ENCODE measurements at regions not wholly inside any gene's neighbourhood (a gene's known extent, or its start where the extent isn't known, plus 50 kb on each side); places are given as distances from the start of the nearest gene placed in this dataset.
"Not testable (repeated sequence)": the region's sequence is repeated elsewhere in the genome, so short reads cannot be mapped to it uniquely, and the experiment has no call there.

DNA sequence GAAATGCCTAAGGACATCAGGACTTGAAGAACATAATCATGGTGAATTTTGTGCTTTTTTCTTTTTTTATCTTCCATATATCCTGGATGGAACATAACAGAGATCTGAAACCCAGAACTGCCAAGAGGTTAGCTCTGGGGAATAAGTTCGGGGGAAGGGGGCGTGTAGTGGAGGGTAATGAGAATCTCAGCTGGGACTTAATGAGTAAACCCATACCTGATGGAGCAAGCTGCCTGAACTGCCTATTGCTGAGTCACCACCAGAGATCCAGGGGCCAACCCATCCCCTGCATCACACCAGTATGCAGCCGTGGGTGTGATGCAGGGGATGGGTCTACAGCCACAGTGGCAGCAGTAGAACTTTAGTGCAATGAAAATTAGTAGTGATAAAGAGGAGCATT is 267.1 kb downstream of the ZFY start:
- H3K9me3 Mint-ChIP-seq; H3K27ac Mint-ChIP-seq; ATAC-seq (replicated peaks); H3K36me3 Mint-ChIP-seq (ENCODE audit: insufficient read depth); H3K4me1 Mint-ChIP-seq (ENCODE audit: low read depth in 2 of 2); H3K4me3 Mint-ChIP-seq; DNase-seq; H3K27me3 Mint-ChIP-seq: not testable (repeated sequence)

DNA sequence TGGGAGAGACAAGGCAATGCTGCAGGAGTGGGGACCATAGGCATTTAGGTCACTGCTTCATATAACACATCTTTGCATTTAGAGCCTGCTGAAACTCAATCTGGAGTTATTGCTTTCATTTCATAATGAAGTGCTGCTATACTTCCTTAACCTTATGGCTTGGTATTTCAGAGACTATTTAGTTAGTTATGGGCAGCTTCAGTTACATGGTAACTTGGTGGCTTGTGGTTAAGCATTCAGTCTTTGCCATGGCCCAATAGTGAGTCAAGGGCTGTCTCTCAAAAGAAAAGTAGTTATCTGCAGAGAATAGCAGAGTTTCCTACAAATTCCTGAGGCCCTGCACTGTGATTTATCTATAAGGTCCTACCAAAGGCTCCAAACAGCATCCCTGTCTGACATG is 271.6 kb downstream of the ZFY start:
- not testable (repeated sequence) for H3K4me1 Mint-ChIP-seq (ENCODE audit: low read depth in 2 of 2); H3K9me3 Mint-ChIP-seq; H3K36me3 Mint-ChIP-seq (ENCODE audit: insufficient read depth); DNase-seq; H3K27me3 Mint-ChIP-seq; H3K4me3 Mint-ChIP-seq; ATAC-seq (replicated peaks); H3K27ac Mint-ChIP-seq

DNA sequence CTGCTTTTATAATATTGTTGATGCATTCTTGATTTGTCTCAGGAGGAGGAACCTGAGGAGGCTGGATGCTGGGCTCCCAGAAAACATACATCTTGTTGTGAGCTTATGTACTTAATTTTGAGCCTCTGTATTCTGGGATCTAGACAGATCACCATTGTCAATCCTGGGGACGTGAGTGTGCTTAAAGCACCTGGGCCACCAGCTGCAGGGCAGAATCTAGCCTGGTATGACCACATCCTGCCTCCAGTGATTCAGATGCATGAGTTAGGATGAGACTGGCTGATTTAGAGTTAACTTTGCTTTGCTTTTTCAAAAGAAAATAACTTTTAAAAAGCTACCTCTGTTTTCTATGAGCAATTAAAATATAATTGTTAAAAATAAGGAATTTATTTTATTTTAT is 278.0 kb downstream of the ZFY start:
- H3K27ac Mint-ChIP-seq; H3K27me3 Mint-ChIP-seq; H3K9me3 Mint-ChIP-seq; DNase-seq; H3K36me3 Mint-ChIP-seq (ENCODE audit: insufficient read depth); ATAC-seq (replicated peaks); H3K4me1 Mint-ChIP-seq (ENCODE audit: low read depth in 2 of 2); H3K4me3 Mint-ChIP-seq: not testable (repeated sequence)

DNA sequence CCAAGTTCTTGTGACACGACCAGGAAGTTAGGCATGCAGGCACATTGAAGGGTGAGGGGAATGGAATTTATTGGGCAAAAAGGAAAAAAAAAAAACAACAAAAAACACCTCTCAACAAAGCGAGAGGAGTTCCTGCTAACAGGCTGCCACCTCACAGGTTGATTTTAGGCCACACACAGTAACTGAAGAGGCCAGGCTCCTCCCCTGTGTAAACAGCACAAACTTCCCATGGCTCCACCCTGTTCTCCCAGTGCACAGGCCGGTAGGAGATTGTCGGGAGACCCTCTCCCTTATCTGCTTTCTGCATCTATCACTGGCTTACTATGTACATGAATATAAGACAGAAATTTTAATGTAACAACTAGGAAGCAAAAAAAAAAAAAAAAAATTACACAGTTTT is 283.0 kb downstream of the ZFY start:
- not testable (repeated sequence) for H3K4me3 Mint-ChIP-seq; H3K9me3 Mint-ChIP-seq; H3K36me3 Mint-ChIP-seq (ENCODE audit: insufficient read depth); DNase-seq; H3K4me1 Mint-ChIP-seq (ENCODE audit: low read depth in 2 of 2); H3K27ac Mint-ChIP-seq; ATAC-seq (replicated peaks)
- H3K27me3 Mint-ChIP-seq, result peaks cover 0 to 15% of the 10 kb centered on the region in 2 donors

DNA sequence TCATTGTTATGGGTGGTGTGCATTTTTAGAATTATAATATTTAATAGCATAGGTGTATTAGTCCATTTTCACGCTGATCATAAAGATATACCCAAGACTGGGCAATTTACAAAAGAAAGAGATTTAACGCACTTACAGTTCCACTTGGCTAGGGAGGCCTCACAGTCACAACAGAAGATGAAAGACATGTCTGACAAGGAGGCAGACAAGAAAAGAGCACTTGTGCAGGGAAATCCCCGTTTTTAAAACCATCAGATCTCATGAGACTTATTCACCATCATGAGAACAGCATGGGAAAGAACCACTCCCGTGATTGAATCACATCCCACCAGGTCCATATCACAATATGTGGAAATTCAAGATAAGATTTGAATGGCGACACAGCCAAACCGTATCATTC is 283.4 kb downstream of the ZFY start:
- not testable (repeated sequence) for H3K4me1 Mint-ChIP-seq (ENCODE audit: low read depth in 2 of 2); H3K36me3 Mint-ChIP-seq (ENCODE audit: insufficient read depth); H3K4me3 Mint-ChIP-seq; H3K9me3 Mint-ChIP-seq; H3K27ac Mint-ChIP-seq; DNase-seq; ATAC-seq (replicated peaks)
- H3K27me3 Mint-ChIP-seq, result peaks cover 0 to 15% of the 10 kb centered on the region in 2 donors

GRCh38 chrY:3262911-3263310 is 316.0 kb upstream of the TGIF2LY start:
- not testable (repeated sequence) for H3K27me3 Mint-ChIP-seq; H3K27ac Mint-ChIP-seq; H3K4me3 Mint-ChIP-seq; H3K4me1 Mint-ChIP-seq (ENCODE audit: low read depth in 2 of 2); H3K9me3 Mint-ChIP-seq; DNase-seq; ATAC-seq (replicated peaks); H3K36me3 Mint-ChIP-seq (ENCODE audit: insufficient read depth)

DNA sequence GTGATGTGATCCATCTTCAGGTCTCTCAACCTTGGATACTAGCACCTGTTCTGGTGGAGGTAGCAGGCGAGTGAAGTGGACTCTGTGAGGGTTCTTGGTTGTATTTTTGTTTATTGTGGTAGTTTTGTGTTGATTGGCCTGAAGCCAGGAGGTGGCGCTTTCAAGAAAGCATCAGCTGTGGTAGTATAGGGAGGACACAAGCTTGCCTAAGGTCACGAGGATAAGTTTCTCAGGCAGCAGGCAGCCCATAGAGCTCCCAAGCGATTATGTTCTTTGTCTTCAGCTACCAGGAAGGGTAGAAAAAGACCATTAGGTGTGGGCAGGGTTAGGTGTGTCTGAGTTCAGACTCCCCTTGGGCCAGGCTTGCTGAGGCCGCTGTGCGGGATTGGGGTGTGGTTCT is 290.8 kb upstream of the TGIF2LY start:
- H3K9me3 Mint-ChIP-seq; H3K36me3 Mint-ChIP-seq (ENCODE audit: insufficient read depth); ATAC-seq (replicated peaks); H3K27ac Mint-ChIP-seq; H3K4me1 Mint-ChIP-seq (ENCODE audit: low read depth in 2 of 2); H3K4me3 Mint-ChIP-seq; DNase-seq: not testable (repeated sequence)
- peaks cover 0 to 10% of the 10 kb centered on the region in 2 donors for H3K27me3 Mint-ChIP-seq

DNA sequence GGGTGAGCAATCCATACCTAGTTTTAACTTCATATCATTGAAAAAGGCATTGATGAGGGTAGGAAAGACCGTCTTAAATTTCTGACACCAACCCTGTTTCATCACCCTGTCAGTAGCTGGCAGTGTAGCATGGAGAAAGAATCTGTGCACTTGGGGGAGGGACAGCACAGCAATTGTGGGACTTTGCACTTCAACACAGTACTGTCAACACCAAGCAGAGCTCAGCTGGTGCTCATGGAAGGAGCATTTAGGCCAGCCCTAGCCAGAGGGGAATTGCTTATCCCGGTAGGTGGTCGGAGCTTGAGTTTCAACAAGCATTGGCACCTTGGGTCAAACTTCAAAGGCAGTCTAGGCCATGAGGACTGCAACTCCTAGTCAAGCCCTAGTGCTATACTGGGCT is 281.6 kb upstream of the TGIF2LY start:
- H3K4me3 Mint-ChIP-seq; H3K27ac Mint-ChIP-seq; H3K9me3 Mint-ChIP-seq; H3K36me3 Mint-ChIP-seq (ENCODE audit: insufficient read depth); DNase-seq; ATAC-seq (replicated peaks); H3K27me3 Mint-ChIP-seq; H3K4me1 Mint-ChIP-seq (ENCODE audit: low read depth in 2 of 2): not testable (repeated sequence)

DNA sequence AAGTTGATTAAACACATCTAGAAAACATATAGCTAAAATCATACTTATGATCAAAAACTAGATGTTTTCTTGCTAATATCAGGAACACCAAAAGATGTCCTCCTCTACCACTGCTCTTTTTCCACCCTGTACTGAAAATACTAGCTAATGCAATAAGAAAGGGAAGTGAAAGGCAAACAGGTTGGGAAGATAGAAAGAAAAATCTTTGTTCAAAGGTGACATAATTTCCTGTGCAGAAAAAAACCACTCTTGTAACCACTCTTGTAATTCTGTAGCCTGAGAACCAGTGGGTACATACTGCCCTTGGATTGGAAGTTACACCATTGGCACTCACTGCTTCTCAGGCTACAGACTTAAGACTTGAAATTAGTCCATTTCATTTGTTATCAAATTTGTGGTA is 258.9 kb upstream of the TGIF2LY start:
- not testable (repeated sequence) for DNase-seq; H3K4me3 Mint-ChIP-seq; H3K4me1 Mint-ChIP-seq (ENCODE audit: low read depth in 2 of 2); H3K27ac Mint-ChIP-seq; H3K9me3 Mint-ChIP-seq; ATAC-seq (replicated peaks); H3K27me3 Mint-ChIP-seq; H3K36me3 Mint-ChIP-seq (ENCODE audit: insufficient read depth)

- not testable (repeated sequence) for H3K36me3 Mint-ChIP-seq (ENCODE audit: insufficient read depth); DNase-seq; H3K4me3 Mint-ChIP-seq; H3K27ac Mint-ChIP-seq; H3K27me3 Mint-ChIP-seq; ATAC-seq (replicated peaks); H3K4me1 Mint-ChIP-seq (ENCODE audit: low read depth in 2 of 2); H3K9me3 Mint-ChIP-seq
Measured at GRCh38 chrY:3367535-3367934, 211.3 kb upstream of the TGIF2LY start.

- not testable (repeated sequence) for H3K27me3 Mint-ChIP-seq; H3K36me3 Mint-ChIP-seq (ENCODE audit: insufficient read depth); H3K9me3 Mint-ChIP-seq; H3K4me1 Mint-ChIP-seq (ENCODE audit: low read depth in 2 of 2); H3K27ac Mint-ChIP-seq; H3K4me3 Mint-ChIP-seq; ATAC-seq (replicated peaks); DNase-seq
Measured at GRCh38 chrY:3368459-3368858, 210.4 kb upstream of the TGIF2LY start.

GRCh38 chrY:3391508-3391907 is 187.4 kb upstream of the TGIF2LY start:
- DNase-seq; H3K4me3 Mint-ChIP-seq; ATAC-seq (replicated peaks); H3K27me3 Mint-ChIP-seq; H3K36me3 Mint-ChIP-seq (ENCODE audit: insufficient read depth); H3K27ac Mint-ChIP-seq; H3K9me3 Mint-ChIP-seq; H3K4me1 Mint-ChIP-seq (ENCODE audit: low read depth in 2 of 2): not testable (repeated sequence)

DNA sequence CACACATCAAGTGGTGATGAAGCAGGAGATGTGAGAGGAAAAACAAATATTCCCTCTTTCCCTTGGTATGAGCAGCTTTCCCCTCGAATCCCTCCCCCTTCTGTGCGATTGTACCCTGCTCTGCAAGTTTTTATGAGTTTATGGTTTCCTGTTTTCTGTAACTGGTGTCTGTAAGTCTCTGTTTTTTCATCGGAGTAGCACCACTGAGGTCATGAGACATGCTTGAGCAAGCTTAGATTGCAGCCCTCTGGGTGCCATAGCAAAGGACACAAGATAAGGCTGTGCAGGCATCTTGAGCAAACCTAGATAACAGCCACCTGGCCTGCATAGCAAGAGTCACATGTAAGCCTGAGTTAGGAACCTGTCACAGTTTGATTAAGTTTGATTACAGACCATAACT is 174.6 kb upstream of the TGIF2LY start:
- H3K36me3 Mint-ChIP-seq (ENCODE audit: insufficient read depth); H3K27ac Mint-ChIP-seq; H3K9me3 Mint-ChIP-seq: not testable (repeated sequence)

DNA sequence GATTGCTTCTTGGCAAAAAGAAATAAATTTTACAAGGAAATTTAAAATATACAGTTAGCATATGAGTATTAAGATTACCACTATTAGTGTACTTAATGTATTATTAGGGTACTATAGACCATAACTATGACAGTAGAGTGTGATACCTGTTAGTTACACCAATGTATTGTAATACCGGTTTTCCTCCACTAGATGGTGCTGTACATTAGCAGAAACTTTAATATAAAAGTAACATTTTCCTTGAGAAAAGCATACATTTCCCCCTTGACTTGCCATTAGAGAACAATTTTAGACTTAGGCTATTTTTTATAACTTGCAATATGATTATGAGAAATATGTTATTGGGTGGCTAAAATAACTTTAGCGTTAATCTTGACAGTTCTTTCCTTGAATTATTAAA is 173.3 kb upstream of the TGIF2LY start:
- DNase-seq; H3K9me3 Mint-ChIP-seq; H3K27ac Mint-ChIP-seq; H3K36me3 Mint-ChIP-seq (ENCODE audit: insufficient read depth); ATAC-seq (replicated peaks); H3K4me3 Mint-ChIP-seq; H3K4me1 Mint-ChIP-seq (ENCODE audit: low read depth in 2 of 2): not testable (repeated sequence)
- peaks cover 0 to 14% of the 10 kb centered on the region in 2 donors for H3K27me3 Mint-ChIP-seq

More for the DNA sequence above, 174.6 kb upstream of the TGIF2LY start:
- H3K27me3 Mint-ChIP-seq, result peaks cover 0 to 14% of the 10 kb centered on the region in 2 donors
- ATAC-seq (replicated peaks); H3K4me1 Mint-ChIP-seq (ENCODE audit: low read depth in 2 of 2); H3K4me3 Mint-ChIP-seq; DNase-seq: not testable (repeated sequence)

DNA sequence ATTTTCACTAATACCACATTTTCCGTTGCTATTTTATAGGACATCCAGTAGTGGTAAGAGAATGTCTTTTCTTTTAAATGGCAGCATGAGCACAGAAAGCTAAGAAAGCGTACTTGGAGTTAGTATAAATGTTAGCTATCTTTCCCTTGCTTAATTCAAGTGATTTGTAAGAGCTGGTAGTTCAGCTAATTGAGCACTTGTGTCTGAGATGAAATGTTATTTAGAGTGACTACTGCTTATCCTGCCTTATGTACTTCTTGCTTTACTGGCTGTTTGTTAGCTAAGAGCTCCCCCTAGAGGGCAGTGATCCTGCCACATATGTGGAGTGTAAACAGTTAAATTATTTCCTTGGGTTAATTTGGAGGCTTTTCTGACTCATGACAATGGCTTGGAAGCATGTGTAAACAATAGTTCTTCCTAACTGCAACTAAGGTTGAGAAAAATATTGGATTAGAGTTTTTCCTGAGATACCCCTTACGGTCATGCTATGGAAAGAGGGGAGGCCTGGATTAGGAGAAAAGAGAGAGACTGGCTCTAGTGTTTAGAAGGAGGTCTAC is 171.9 kb upstream of the TGIF2LY start:
- not testable (repeated sequence) for H3K9me3 Mint-ChIP-seq; H3K4me1 Mint-ChIP-seq (ENCODE audit: low read depth in 2 of 2); ATAC-seq (replicated peaks); H3K27ac Mint-ChIP-seq; H3K36me3 Mint-ChIP-seq (ENCODE audit: insufficient read depth); DNase-seq; H3K4me3 Mint-ChIP-seq
- peaks cover 0 to 14% of the 10 kb centered on the region in 2 donors for H3K27me3 Mint-ChIP-seq

Data from effector memory CD8-positive, alpha-beta T cell (primary cell).